ENCODE measurements at regions not wholly inside any gene's neighbourhood (a gene's known extent, or its start where the extent isn't known, plus 50 kb on each side); places are given as distances from the start of the nearest gene placed in this dataset.

DNA sequence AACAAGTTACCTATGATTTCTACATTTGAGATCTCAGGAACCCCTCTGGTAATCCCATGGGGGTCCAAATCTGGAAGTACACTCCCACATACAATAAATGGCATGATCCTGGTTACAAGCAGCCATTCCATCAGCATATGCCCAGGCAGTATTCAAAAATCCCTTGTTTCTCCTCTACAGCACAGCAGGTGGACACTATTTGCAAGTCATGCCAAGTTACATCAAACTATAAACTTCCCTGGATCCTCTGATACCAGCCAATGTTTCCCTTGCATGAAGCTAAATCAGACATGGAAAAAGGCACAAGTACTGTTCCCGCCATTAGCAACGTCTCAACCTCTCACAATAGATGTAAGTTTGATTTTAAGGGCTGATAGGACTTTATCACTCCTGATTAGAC is 134.5 kb upstream of the PRSS16 start (continued):
- TF ChIP-seq, protein P1, sequence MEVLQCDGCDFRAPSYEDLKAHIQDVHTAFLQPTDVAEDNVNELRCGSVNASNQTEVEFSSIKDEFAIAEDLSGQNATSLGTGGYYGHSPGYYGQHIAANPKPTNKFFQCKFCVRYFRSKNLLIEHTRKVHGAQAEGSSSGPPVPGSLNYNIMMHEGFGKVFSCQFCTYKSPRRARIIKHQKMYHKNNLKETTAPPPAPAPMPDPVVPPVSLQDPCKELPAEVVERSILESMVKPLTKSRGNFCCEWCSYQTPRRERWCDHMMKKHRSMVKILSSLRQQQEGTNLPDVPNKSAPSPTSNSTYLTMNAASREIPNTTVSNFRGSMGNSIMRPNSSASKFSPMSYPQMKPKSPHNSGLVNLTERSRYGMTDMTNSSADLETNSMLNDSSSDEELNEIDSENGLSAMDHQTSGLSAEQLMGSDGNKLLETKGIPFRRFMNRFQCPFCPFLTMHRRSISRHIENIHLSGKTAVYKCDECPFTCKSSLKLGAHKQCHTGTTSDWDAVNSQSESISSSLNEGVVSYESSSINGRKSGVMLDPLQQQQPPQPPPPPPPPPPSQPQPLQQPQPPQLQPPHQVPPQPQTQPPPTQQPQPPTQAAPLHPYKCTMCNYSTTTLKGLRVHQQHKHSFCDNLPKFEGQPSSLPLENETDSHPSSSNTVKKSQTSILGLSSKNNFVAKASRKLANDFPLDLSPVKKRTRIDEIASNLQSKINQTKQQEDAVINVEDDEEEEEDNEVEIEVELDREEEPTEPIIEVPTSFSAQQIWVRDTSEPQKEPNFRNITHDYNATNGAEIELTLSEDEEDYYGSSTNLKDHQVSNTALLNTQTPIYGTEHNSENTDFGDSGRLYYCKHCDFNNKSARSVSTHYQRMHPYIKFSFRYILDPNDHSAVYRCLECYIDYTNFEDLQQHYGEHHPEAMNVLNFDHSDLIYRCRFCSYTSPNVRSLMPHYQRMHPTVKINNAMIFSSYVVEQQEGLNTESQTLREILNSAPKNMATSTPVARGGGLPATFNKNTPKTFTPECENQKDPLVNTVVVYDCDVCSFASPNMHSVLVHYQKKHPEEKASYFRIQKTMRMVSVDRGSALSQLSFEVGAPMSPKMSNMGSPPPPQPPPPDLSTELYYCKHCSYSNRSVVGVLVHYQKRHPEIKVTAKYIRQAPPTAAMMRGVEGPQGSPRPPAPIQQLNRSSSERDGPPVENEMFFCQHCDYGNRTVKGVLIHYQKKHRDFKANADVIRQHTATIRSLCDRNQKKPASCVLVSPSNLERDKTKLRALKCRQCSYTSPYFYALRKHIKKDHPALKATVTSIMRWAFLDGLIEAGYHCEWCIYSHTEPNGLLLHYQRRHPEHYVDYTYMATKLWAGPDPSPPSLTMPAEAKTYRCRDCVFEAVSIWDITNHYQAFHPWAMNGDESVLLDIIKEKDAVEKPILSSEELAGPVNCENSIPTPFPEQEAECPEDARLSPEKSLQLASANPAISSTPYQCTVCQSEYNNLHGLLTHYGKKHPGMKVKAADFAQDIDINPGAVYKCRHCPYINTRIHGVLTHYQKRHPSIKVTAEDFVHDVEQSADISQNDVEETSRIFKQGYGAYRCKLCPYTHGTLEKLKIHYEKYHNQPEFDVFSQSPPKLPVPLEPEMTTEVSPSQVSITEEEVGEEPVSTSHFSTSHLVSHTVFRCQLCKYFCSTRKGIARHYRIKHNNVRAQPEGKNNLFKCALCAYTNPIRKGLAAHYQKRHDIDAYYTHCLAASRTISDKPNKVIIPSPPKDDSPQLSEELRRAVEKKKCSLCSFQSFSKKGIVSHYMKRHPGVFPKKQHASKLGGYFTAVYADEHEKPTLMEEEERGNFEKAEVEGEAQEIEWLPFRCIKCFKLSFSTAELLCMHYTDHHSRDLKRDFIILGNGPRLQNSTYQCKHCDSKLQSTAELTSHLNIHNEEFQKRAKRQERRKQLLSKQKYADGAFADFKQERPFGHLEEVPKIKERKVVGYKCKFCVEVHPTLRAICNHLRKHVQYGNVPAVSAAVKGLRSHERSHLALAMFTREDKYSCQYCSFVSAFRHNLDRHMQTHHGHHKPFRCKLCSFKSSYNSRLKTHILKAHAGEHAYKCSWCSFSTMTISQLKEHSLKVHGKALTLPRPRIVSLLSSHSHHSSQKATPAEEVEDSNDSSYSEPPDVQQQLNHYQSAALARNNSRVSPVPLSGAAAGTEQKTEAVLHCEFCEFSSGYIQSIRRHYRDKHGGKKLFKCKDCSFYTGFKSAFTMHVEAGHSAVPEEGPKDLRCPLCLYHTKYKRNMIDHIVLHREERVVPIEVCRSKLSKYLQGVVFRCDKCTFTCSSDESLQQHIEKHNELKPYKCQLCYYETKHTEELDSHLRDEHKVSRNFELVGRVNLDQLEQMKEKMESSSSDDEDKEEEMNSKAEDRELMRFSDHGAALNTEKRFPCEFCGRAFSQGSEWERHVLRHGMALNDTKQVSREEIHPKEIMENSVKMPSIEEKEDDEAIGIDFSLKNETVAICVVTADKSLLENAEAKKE (CRISPR knock-in tag; IDR thresholded peaks at IDR 0.05) = no peak
- TF ChIP-seq, protein P2, sequence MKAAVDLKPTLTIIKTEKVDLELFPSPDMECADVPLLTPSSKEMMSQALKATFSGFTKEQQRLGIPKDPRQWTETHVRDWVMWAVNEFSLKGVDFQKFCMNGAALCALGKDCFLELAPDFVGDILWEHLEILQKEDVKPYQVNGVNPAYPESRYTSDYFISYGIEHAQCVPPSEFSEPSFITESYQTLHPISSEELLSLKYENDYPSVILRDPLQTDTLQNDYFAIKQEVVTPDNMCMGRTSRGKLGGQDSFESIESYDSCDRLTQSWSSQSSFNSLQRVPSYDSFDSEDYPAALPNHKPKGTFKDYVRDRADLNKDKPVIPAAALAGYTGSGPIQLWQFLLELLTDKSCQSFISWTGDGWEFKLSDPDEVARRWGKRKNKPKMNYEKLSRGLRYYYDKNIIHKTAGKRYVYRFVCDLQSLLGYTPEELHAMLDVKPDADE (IDR thresholded peaks at IDR 0.05) = no peak
- no peak for TF ChIP-seq NANOG (IDR thresholded peaks at IDR 0.05; ENCODE audit: borderline replicate concordance)
- no peak for TF ChIP-seq EZH2 (IDR thresholded peaks at IDR 0.05; ENCODE audit: low read depth, unreplicated experiment)
- TF ChIP-seq, protein P3, sequence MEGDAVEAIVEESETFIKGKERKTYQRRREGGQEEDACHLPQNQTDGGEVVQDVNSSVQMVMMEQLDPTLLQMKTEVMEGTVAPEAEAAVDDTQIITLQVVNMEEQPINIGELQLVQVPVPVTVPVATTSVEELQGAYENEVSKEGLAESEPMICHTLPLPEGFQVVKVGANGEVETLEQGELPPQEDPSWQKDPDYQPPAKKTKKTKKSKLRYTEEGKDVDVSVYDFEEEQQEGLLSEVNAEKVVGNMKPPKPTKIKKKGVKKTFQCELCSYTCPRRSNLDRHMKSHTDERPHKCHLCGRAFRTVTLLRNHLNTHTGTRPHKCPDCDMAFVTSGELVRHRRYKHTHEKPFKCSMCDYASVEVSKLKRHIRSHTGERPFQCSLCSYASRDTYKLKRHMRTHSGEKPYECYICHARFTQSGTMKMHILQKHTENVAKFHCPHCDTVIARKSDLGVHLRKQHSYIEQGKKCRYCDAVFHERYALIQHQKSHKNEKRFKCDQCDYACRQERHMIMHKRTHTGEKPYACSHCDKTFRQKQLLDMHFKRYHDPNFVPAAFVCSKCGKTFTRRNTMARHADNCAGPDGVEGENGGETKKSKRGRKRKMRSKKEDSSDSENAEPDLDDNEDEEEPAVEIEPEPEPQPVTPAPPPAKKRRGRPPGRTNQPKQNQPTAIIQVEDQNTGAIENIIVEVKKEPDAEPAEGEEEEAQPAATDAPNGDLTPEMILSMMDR (conservative IDR thresholded peaks at IDR 0.05; ENCODE audit: low read depth in 2 of 2) = no peak

- ATAC-seq (no peak), DNase-seq (ENCODE audit: low spot score) (no peak)
- no peak overlapping the region for H3K27ac ChIP-seq (ENCODE audit: low read depth)
- H3K4me1 ChIP-seq (ENCODE audit: insufficient read depth) = no peaks in the 10 kb centered on the region
- H3K27me3 ChIP-seq (ENCODE audit: insufficient read depth) = no peaks in the 10 kb centered on the region
- Mint-ChIP-seq H3K27me3 (ENCODE audit: insufficient read depth, low read depth, poor library complexity) (no peaks in the 10 kb centered on the region), H3K36me3 (ENCODE audit: low read depth) (peaks cover 7% of the 10 kb centered on the region; the same call in 1 of the 3 replicates), H3K9me3 (peaks cover 6% of the 10 kb centered on the region), H3K4me3 (no peak overlapping the region), H3K4me1 (no peaks in the 10 kb centered on the region), H3K27ac (no peak overlapping the region)
- H3K9me2 ChIP-seq (ENCODE audit: insufficient read depth) = no peaks in the 10 kb centered on the region
- H3K79me2 ChIP-seq (replicated peaks; ENCODE audit: insufficient read depth) = no peaks in the 10 kb centered on the region
- no peak for TF ChIP-seq REST (IDR thresholded peaks at IDR 0.05; ENCODE audit: unreplicated experiment)
- no peak for TF ChIP-seq STAT1 (IDR thresholded peaks at IDR 0.05; ENCODE audit: unreplicated experiment)
- no peak overlapping the region for H3K4me2 ChIP-seq
- no peaks in the 10 kb centered on the region for H3F3A ChIP-seq (replicated peaks; ENCODE audit: low read depth)
- no peak overlapping the region for H2AFZ ChIP-seq
- no peak overlapping the region for H3K4me3 ChIP-seq
- H4K20me1 ChIP-seq (replicated peaks; ENCODE audit: insufficient read depth) = no peaks in the 10 kb centered on the region
- no peaks in the 10 kb centered on the region for H3K36me3 ChIP-seq (ENCODE audit: insufficient read depth)
These were observed 128.2 kb upstream of the PRSS16 start for GRCh38 chr6:27119329-27119728.
